ENCODE measurements at regions not wholly inside any gene's neighbourhood (a gene's known extent, or its start where the extent isn't known, plus 50 kb on each side); places are given as distances from the start of the nearest gene placed in this dataset.

GRCh38 chr1:213374369-213374768 lies 323.3 kb downstream of the RPS6KC1 start:
- DNase-seq (ENCODE audit: low read depth, low spot score): peak; percentile 70

GRCh38 chr1:213375002-213375401 lies 324.0 kb downstream of the RPS6KC1 start:
- DNase-seq (ENCODE audit: low read depth, low spot score): no peak

GRCh38 chr1:213376862-213377372 lies 325.9 kb downstream of the RPS6KC1 start:
- peak; percentile 19 for DNase-seq (ENCODE audit: low read depth, low spot score)

- no peak for DNase-seq (ENCODE audit: low read depth, low spot score)
These were observed 329.8 kb downstream of the RPS6KC1 start for GRCh38 chr1:213380865-213381264.

- DNase-seq (ENCODE audit: low read depth, low spot score): no peak
These were observed 330.6 kb downstream of the RPS6KC1 start for GRCh38 chr1:213381572-213382084.

- no peak for DNase-seq (ENCODE audit: low read depth, low spot score)
These were observed 332.4 kb downstream of the RPS6KC1 start for GRCh38 chr1:213383465-213383864.

GRCh38 chr1:213385201-213385600 lies 334.2 kb downstream of the RPS6KC1 start:
- DNase-seq (ENCODE audit: low read depth, low spot score): no peak

- DNase-seq (ENCODE audit: low read depth, low spot score): no peak
These were observed 334.8 kb downstream of the RPS6KC1 start for GRCh38 chr1:213385806-213386324.

GRCh38 chr1:213387380-213388015 lies 336.5 kb downstream of the RPS6KC1 start:
- no peak for DNase-seq (ENCODE audit: low read depth, low spot score)

- DNase-seq (ENCODE audit: low read depth, low spot score): no peak
These were observed 337.2 kb downstream of the RPS6KC1 start for GRCh38 chr1:213388199-213388598.

GRCh38 chr1:213389061-213389581 lies 338.1 kb downstream of the RPS6KC1 start:
- no peak for DNase-seq (ENCODE audit: low read depth, low spot score)

- no peak for DNase-seq (ENCODE audit: low read depth, low spot score)
These were observed 340.4 kb downstream of the RPS6KC1 start for GRCh38 chr1:213391445-213391844.

GRCh38 chr1:213393860-213394259 lies 342.8 kb downstream of the RPS6KC1 start:
- DNase-seq (ENCODE audit: low read depth, low spot score): no peak

GRCh38 chr1:213394837-213395236 lies 343.8 kb downstream of the RPS6KC1 start:
- no peak for DNase-seq (ENCODE audit: low read depth, low spot score)

GRCh38 chr1:213397638-213398037 lies 346.6 kb downstream of the RPS6KC1 start:
- no peak for DNase-seq (ENCODE audit: low read depth, low spot score)

GRCh38 chr1:213399695-213400094 lies 348.7 kb downstream of the RPS6KC1 start:
- peak; percentile 93 for DNase-seq (ENCODE audit: low read depth, low spot score)

- DNase-seq (ENCODE audit: low read depth, low spot score): no peak
These were observed 358.2 kb downstream of the RPS6KC1 start for GRCh38 chr1:213409208-213409631.

- DNase-seq (ENCODE audit: low read depth, low spot score): no peak
These were observed 358.9 kb downstream of the RPS6KC1 start for GRCh38 chr1:213409971-213410370.

GRCh38 chr1:213414346-213414745 lies 363.3 kb downstream of the RPS6KC1 start:
- no peak for DNase-seq (ENCODE audit: low read depth, low spot score)

GRCh38 chr1:213414911-213415310 lies 363.9 kb downstream of the RPS6KC1 start:
- no peak for DNase-seq (ENCODE audit: low read depth, low spot score)

- peak; percentile 21 for DNase-seq (ENCODE audit: low read depth, low spot score)
These were observed 364.8 kb downstream of the RPS6KC1 start for GRCh38 chr1:213415691-213416380.

- no peak for DNase-seq (ENCODE audit: low read depth, low spot score)
These were observed 365.6 kb downstream of the RPS6KC1 start for GRCh38 chr1:213416461-213417224.
